Stimulated activated CD8-positive, alpha-beta memory T cell treated with anti-CD3 and anti-CD28 coated beads, Interleukin-12 subunit alpha, Interleukin-12 subunit beta, amount 100 ng/mL, for 1 hour (primary cell): ENCODE measurements at regions not wholly inside any gene's neighbourhood (a gene's known extent, or its start where the extent isn't known, plus 50 kb on each side); places are given as distances from the start of the nearest gene placed in this dataset.

Experiments used
- DNase-seq: peaks from one replicate; pipeline ENCODE4 v3.0.0-alpha.2; 2020; ENCODE audit warnings: low read depth

DNA sequence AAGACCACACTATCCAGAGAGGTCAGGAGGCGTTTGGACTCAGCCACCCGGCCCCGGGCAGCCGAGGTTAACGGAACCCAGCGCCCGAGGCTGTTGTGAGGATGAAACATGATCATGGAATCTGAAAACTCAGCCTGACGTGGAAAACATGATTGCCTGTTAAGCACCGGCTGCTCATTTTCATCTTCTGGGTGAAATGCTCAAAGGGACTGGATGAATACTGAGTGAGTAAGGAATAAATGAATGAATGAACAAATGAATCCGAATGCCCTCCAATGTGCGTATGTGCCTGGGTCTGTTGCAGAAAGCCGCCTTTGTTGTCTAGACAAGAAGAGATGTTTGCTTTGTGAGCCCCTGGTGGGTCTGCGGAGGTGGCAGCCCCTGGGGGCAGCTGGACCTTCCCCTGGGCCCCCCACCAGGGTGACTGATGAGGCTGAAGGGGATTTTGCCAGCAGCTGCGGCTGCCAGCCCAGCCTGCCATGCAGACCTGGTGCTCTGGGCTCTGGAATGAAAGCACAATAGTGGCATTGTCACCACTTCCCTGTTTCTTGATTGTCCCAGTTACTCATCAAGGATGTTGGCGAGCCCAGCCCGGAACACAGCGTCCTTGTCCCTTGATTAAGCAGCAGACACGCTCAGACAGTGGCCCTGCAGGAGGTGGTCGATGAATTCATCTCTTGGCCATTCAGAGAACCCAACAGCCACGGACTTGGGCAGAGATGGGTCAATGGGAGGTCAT is 211.1 kb downstream of the ANKRD60 start:
- no peak for DNase-seq

DNA sequence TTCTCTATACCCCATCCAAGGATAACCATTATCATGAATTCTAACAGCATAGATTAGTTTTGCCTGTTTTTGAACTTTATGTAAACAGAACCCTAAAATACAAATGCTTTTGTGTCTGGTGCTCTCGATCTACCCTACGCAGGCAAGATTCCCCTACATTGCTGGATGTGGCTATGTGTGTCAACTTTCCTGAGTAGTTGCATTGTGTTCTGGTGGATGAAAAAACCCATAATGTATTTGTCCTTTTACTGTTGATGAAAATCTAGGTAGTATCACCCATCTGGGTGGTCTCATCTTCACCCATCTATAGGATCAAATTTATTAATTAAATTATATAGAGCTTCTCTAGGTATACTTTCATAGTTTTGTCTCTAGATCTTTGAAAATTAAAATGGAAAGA is 211.7 kb downstream of the ANKRD60 start:
- DNase-seq = no peak

DNA sequence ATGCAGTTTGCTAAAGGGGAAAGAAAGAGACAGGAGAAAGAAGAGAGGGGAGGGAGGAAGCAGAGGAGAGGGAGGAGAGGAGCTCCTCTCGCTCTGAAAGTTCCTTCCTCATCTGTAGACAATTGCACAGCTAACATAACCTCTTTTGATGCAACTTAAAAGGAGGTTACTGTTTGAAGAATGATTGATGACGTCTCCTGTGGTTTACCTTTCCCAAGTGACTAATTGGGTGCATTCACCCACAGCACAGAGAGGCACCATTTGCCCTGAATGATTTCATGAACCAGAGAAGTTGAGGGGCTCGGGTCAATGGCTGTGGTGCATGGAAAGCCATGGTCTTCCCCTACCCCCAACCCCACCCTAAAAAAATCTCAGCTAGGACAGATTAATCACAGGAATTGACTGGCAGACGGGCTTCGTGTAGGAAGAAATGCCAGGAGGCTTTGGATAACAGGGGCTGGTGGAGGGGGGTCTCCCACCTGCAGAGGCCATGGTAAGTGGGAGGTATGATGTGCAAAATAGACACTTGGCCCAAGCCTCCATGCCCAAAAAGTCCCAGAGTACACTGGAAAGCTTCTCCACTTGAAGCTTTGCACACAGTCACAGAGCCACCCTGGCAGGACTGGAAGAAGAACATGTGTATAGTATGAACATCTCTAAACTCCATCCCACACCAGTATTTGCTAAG is 213.7 kb downstream of the ANKRD60 start:
- no peak for DNase-seq

DNA sequence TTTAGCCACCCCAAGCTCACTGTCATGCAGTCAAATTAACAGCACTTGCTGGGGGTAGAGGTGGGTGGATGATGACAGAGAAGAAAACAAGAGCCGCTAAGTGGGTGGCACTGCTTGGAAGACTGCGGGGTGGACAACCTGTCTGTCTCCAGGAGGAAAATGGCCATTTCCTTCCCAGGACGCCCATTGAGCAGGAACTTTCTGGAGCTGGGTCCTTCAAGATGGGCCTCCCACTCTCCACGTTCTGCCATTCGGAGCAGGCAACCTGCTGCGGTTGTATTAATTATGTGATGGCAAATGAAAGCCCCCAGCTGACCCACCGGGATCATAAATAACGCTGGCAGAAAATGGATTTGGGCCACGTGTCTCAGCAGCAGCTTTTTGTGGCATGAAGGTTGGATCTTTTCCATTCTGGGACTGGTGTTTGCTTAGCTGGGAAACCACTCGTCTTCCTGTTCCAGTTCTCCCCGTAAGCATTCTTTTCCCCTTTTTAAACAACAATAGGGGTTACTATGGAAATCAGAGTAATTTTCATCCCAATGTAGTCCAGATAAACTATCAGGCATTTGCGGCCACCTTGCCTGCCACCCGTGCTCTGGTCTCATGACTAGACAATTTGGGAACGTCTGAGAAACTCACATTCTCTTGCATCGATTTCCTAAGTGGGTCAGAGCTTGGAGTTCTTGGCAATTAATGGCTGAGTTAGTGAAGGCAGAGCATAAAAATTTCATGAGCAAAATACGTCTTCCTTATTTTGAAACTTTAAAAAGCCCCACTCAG is 215.5 kb downstream of the ANKRD60 start:
- DNase-seq = no peak

DNA sequence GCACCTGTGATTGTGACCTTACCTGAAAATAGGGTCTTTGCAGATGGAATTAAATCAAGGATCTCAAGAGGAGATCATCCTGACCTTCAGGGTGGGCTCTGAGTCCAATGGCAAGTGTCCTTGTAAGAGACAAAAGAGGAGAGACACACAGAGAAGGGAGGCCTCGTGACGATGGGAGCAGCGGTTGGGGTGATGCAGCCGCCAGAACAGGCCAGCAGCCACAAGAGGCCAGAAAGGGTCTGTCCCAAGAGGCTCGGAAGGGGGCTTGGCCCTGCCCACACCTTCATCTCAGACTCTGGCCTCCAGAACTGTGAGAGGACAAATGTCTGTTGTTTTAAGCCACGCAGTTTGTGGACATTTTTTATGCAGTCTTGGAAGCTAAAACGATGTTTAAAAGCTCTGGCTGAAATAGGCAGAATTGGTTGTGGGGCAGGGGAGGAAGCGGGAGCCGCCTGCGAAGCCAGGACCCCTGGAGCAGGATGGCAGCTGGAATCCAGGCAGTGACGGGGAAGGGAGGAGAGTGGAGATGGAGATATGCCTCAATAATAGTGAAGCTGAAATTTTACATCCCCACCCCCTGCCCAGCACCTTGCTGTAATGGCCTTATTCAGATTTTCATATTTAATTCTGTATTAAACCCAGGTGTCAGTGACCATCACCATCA is 216.4 kb downstream of the ANKRD60 start:
- no peak for DNase-seq

DNA sequence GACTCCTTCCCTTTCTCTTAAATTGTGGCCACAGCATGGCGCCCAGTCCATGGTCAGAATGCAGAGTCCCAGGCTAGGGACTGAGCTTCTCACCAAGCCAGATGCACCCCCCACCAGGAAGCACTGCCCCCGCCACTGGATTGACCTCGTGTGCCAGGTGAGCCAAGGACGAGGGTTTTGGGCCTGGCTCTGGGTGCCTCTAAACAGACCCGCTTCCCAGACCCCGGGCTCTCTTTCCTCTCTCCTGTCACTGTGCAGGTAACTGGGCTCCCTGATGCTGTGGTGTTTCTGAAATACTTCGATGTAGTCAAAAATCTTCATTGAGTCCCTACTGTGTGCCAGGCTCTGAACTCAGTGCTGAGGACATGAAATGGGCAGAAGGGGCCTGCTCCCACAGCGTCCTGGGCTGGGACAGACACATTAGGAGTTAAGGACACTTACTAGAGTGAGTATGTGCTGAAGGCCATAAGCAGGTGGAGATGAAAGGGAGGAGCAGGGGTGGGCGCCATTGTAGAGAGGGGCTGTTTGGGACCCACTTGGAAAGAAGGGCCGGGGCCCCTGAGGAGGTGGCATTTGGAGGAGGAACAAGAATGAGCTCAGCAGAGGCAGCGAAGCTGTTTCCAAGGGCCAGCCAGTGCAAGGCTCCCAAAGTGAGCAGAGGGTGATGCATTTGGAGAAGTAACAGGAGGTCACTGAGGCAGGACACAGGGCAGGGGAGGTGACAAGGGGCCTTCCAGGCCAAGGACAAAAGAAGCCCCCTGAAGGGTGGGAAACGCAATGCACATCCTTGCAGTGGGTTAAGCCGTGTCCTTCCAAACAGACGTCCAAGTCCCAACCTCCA is 217.1 kb downstream of the ANKRD60 start:
- no peak for DNase-seq

DNA sequence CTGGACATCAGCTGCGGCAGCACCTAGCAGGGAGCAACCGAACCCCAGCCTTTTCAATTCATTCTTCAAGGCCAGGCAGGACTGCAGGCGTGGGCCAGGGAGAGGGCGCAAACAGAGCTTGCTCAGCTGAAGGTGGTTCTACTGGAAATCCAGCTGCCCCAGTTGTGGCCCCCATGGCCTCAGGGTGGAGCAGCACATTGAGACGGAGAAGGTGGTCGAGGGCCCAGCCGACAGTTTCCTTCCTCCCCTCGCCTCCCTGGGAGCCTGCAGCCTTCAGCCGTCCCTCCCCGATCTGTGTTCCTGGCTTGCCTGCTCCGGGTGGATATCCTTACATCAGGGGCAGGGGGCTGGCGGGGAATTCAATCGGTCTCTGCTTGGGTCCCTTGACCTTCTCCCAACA is 217.8 kb downstream of the ANKRD60 start:
- DNase-seq = no peak

DNA sequence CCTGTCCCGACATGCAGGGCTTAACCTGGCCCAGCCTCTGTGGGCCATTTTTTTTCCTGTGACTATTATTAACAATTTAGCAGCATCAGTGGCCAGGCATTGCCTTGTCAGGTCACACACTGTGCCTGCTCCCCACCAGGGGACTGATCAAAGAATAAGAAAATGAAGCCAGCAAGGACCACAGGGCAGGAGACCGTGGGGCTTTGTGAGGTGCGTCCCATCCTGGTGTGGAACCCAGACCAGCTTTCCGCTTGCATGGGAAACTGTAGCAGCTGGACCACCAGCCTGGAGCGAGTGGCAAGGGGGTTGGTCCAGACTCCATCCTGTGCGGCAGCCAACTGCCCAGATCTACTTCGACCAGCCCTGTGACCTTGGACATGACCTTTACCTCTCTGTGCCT is 218.3 kb downstream of the ANKRD60 start:
- DNase-seq = no peak

DNA sequence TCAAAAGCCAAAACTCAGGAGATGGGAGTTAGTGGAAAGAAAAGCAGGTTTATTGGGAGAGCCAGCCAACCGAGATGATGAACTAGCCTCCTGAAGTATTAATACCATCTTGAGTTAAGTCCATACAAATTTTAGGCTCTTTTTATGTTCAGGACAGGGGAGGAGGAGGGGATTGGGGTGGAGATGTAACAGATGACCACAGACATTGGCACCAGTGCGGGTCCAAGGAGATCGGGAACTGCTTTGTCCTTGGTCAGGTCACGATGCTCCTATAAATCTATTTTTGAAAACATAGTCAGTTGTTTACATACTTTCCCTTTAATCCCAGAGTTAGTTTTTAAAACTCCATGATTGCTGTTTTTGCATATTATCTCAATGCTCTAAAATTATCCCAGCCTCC is 219.6 kb downstream of the ANKRD60 start:
- DNase-seq = no peak

DNA sequence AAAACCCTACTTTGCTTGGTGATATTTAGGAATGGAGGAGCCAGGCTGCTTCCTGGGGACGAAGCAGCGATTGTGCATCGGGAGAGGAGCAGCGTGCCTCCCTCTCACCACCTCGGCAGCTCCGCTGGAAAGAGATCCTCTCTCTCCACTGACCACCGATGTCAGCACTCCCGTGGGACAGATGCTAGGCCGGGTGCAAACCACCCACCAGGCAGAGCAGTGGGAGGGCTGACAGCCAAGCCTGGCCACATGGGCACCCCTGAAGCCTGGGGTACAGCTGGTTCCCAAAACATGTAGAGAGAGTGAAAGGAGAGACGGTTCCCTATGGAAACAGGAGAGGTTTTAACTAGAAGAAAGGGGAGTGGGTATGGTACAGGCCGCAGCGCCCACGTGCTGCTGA is 220.0 kb downstream of the ANKRD60 start:
- no peak for DNase-seq

DNA sequence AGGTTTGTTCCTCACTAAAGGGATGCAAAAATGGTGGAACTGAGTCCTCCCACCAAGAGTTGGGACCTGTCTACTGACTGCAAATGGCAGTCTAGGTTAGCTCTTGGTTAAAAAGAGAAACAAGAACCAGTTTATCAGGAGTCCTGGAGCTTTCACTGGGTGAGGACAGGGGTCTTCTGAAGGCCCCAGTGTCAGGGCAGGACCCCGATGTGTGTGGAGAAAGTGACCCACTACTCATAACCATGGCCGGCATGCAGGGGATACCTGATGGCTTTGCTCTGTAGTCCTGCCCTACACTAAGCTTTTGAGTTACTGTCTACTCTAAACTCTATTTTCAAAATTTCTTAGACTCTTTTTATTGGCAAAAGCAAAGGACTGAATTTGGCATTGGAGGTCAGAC is 220.5 kb downstream of the ANKRD60 start:
- DNase-seq = no peak

DNA sequence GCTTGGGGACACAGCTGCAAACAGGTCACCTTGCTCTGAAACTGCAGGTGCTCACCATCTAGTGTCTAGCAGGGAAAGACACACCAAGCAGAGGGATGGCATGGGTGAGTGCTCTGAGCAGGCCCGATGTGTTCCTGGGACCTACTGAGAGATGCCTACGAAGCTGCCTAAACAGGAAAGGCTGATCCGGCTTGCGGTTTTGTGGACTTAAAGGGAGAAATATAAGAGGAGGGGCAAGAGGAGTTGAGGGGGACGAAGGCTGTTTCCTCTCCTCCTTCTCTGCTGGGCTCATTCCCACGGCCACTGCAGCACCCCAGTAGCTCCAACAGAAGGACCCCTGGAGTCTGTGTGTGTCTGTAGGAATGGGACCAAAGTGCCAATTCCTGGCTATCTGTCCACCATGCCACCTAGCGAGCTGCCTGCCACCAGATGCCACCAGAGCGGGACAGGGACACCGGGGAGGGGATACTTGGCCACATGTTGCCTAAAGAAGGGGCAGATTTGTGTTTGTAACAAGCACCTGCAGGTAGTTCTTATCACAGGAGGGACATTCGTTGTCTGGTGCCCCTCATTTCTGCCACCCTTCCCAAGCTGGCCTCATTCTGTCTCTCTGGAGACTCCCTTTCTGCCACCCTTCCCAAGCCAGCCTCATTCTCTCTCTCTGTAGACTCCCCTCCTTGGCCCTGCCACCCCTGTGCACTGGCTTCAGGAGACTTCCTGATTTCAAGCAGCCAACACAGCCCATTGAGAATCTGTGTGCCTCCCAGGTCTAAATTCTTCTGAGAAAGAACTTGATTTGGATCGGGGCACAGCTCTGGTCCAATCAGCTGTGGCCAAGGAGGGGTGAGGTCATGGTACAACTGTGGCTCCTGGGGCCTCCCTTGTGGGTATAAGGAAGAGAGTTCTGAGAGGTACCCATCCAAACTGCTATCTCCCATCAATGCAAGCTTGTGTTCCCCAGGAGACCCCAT is 221.8 kb downstream of the ANKRD60 start:
- DNase-seq = no peak

DNA sequence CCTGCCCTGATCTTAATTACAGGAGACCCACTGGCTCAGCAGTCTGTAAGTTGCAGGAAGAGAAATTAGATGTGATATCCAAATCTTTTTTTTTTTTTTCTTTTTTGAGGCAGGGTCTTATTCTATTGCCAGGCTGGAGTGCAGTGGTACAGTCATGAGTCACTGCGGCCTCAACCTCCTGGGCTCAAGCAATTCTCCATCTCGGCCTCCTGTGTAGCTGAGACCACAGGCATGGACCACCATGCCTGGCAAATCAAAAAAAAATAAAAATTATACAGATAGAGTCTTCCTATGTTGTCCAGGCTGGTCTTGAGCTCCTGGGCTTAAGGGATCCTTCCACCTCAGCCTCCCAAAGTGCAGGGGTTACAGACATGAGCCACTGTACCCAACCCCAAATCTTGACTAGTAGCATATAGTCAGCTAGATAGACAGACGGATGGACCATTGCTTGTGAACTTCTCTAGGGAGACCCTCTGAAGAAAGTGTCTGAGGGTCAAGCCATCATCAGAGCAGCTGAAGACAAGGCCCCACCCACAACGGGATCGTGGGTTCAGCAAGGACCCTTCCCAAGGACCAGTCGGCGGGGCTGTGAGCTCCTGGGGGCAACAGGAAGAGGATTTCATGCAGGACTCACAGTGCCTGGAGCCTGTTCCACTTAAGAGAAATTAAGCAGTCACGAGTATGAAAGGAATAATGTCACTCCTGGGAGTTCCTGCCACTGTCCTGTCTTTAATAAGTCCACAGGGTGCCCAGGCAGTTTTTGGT is 222.7 kb downstream of the ANKRD60 start:
- DNase-seq = no peak

DNA sequence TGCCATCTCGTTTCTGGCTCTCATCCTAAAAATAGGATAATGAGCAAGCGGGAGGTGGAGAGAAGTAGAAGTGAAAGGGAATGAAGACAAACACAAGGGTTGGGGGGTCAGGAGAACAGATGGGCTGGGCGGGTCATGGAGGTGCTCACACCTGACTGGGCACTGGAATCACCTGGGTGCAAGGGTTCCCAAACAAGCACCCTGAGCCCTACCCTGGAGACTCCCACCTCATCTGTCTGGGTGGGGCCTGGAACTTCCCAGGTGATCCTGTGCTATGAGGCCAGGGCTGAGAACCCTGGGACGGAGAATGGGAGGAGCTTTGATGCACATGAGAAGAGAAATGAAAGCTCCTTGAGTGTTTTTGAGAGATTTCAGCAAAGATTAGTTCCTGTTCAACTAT is 223.6 kb downstream of the ANKRD60 start:
- no peak for DNase-seq

DNA sequence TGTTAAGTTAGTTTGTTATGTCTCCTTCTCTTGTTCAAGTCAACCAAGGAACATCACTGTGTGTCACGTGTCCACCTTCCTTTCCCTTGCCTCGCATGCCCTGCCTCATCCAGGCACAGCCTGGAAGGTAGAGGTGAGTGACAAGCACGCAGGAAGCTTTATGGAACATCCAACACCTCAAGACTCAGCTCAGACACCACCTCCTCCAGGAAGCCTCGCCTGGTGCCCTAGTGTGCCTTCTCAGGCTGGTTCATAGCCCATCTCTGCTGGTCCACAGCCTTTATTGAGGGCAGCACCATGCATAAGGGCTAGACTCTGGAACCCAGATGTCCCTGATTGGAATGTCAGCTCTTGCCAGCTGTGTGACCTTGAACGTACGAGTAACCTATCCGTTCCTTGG is 224.3 kb downstream of the ANKRD60 start:
- DNase-seq = no peak

DNA sequence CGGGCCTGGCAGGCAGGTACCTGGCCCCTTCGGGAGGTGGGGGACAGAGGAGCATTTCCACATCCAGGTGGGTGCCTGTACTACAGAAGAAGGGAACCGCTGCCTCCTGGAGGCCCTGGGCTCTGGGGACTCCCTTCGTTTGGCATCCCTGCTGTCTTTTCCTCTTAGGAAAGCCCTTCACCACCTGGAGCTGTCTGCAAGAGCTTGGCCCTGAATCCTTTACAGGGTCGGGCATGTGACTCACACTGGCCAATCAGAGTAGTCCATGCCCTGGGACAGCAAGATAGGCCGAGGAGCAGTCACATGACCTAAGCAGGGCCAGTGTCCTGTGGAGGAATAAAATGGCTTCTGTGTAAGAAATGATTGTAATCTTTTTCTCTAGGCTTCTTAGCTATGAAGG is 224.9 kb downstream of the ANKRD60 start:
- DNase-seq = no peak

DNA sequence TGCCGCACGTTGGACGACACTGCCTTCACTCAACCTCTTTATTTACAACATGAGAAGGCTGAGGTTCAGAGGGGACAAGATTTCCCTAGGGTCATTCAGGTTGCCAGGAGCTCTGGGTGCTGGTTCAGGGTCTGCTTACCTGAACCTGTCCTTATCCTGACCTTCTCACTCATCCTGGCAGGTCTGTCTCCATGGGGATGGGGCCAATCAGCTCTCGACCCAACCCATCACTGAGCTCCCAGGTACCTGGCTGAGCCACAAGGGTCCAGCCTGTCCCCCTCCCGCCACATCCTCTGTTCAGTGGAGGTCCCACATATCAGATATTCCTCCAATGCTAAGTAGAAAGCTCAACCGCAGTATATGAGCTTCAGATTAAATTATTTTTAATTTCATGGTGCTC is 225.6 kb downstream of the ANKRD60 start:
- no peak for DNase-seq

DNA sequence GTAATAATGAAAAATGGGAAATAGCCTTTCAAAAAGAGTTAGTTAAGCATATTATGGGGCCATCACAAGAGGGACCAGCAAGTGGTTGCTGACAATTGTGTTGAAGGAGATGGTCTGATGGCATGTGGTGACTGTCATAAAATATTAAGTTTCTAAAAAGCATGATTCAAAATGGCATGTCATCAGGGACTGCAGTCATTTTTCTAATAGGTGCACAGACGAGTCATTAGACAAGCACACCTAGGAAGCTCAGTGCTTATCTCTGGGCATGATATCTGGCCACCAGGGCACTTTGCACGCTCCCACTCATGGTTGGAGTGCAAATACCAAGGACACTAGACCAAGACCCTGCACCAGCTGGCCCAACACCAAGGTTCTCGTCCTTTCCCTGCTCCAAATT is 226.5 kb downstream of the ANKRD60 start:
- no peak for DNase-seq

DNA sequence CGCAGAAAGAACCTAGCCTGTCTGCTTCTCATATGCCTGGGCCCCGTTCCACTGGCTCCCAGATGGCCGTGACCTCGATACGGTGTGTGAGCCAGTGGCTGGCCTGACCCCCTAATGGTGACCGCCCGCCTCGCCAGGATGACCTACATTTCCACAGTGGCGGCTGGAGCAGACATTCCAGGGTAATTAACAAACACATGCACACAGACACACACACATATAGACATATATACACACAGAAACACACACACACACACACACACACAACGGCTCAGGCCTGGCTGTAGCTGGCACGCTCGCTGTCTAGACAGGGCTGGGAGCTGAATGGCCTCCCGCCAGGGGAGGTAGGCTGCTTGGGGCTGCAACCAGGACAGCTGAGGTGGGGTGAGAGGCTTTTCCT is 227.1 kb downstream of the ANKRD60 start:
- no peak for DNase-seq

DNA sequence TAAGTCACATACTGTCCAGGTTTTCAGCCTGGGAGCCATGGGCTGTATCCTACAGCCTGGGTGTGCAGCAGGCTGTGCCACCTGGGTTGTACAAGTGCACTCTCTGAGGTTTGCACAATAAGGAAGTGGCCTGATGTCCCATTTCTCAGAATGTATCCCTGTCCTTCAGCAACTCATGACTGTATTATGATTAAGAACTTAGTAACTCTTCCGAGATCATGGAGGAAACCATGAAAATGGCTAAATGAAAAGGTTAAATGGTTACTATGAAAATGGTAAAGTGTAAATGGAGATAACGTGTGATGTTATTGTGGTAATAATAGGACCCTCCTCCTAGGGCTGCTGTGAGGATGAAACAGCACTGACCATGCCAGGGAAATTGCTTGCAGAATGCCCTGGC is 227.6 kb downstream of the ANKRD60 start:
- no peak for DNase-seq
